ENCODE measurements at regions not wholly inside any gene's neighbourhood (a gene's known extent, or its start where the extent isn't known, plus 50 kb on each side); places are given as distances from the start of the nearest gene placed in this dataset.

DNA sequence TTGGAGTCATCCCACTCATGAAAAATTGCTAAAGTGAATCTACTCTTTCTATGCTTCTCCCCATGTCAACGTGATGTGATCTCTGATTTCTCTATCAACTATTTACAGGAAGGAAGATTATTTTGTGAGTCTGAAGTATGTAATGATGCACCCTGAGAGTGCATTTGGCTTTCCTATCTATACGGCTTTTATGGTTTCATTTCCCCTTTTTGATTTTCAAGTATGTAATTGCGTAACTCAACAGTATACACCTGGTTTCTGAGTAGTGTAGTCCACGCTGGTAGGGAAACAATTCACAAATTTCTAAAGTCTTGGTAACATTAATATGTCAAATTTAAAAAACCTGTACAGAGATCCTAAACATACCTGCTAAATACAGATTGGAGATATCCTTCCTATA, 194.7 kb upstream of the SEMA3A start:
- Histone ChIP-seq H3K27ac (ENCODE audit: low read length) (no peak overlapping the region), H3K4me2 (ENCODE audit: insufficient read depth, low read length) (no peak overlapping the region), H3K27me3 (ENCODE audit: insufficient read depth, low read length, poor library complexity) (no peaks in the 10 kb centered on the region), H3K79me2 (ENCODE audit: insufficient read depth, low read length) (no peaks in the 10 kb centered on the region), H3K4me1 (ENCODE audit: insufficient read depth, low read length) (no peaks in the 10 kb centered on the region), H3K4me3 (ENCODE audit: low read depth in 1 of 2, low read length in 2 of 2) (no peak overlapping the region), H3K36me3 (ENCODE audit: insufficient read depth, low read length) (no peaks in the 10 kb centered on the region), H2AFZ (ENCODE audit: low read depth, low read length) (no peak overlapping the region), H3K9me3 (ENCODE audit: insufficient read depth, low read length, severe bottlenecking) (no peaks in the 10 kb centered on the region), H4K20me1 (ENCODE audit: insufficient read depth, low read length) (no peaks in the 10 kb centered on the region), H3K9ac (ENCODE audit: low read depth, low read length) (no peak overlapping the region)
- ATAC-seq (ENCODE audit: insufficient read depth, low read depth) (no peak), DNase-seq (no peak)
- no peak for TF ChIP-seq EZH2 (IDR thresholded peaks at IDR 0.05; ENCODE audit: borderline replicate concordance, low read depth, low read length, severe bottlenecking)
- TF ChIP-seq, protein P1, sequence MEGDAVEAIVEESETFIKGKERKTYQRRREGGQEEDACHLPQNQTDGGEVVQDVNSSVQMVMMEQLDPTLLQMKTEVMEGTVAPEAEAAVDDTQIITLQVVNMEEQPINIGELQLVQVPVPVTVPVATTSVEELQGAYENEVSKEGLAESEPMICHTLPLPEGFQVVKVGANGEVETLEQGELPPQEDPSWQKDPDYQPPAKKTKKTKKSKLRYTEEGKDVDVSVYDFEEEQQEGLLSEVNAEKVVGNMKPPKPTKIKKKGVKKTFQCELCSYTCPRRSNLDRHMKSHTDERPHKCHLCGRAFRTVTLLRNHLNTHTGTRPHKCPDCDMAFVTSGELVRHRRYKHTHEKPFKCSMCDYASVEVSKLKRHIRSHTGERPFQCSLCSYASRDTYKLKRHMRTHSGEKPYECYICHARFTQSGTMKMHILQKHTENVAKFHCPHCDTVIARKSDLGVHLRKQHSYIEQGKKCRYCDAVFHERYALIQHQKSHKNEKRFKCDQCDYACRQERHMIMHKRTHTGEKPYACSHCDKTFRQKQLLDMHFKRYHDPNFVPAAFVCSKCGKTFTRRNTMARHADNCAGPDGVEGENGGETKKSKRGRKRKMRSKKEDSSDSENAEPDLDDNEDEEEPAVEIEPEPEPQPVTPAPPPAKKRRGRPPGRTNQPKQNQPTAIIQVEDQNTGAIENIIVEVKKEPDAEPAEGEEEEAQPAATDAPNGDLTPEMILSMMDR (IDR thresholded peaks at IDR 0.05; ENCODE audit: borderline replicate concordance, extremely low read depth, low read length, poor library complexity, severe bottlenecking), result no peak

DNA sequence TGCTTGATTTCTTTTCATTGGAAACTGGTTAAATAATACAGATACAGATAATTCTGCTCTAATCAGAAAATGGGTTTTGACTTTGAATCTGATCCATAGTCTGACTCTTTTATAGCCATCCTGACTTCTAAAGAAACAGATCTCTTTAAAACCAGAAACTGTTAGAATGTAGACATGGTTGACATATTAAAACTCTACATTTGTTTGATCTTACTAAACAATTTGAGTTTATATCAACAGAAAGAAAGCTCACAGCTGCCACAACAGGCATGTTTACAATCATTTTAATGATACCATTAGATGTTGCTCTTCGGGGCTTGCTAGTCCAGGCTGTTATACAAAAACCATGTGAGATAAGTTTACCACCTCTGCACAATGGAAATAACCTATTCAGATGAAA, 193.0 kb upstream of the SEMA3A start:
- H2AFZ ChIP-seq (ENCODE audit: low read depth, low read length), result no peak overlapping the region
- no peaks in the 10 kb centered on the region for H4K20me1 ChIP-seq (ENCODE audit: insufficient read depth, low read length)
- DNase-seq, result no peak
- H3K36me3 ChIP-seq (ENCODE audit: insufficient read depth, low read length), result no peaks in the 10 kb centered on the region
- ATAC-seq (ENCODE audit: insufficient read depth, low read depth), result no peak
- no peaks in the 10 kb centered on the region for H3K9me3 ChIP-seq (ENCODE audit: insufficient read depth, low read length, severe bottlenecking)
- no peaks in the 10 kb centered on the region for H3K79me2 ChIP-seq (ENCODE audit: insufficient read depth, low read length)
- TF ChIP-seq, protein P1 (IDR thresholded peaks at IDR 0.05; ENCODE audit: borderline replicate concordance, extremely low read depth, low read length, poor library complexity, severe bottlenecking), result no peak
- no peak for TF ChIP-seq EZH2 (IDR thresholded peaks at IDR 0.05; ENCODE audit: borderline replicate concordance, low read depth, low read length, severe bottlenecking)
- no peaks in the 10 kb centered on the region for H3K4me1 ChIP-seq (ENCODE audit: insufficient read depth, low read length)
- H3K9ac ChIP-seq (ENCODE audit: low read depth, low read length), result no peak overlapping the region
- H3K27me3 ChIP-seq (ENCODE audit: insufficient read depth, low read length, poor library complexity), result no peaks in the 10 kb centered on the region
- H3K27ac ChIP-seq (ENCODE audit: low read length), result no peak overlapping the region
- H3K4me3 ChIP-seq (ENCODE audit: low read depth in 1 of 2, low read length in 2 of 2), result no peak overlapping the region
- H3K4me2 ChIP-seq (ENCODE audit: insufficient read depth, low read length), result no peak overlapping the region

DNA sequence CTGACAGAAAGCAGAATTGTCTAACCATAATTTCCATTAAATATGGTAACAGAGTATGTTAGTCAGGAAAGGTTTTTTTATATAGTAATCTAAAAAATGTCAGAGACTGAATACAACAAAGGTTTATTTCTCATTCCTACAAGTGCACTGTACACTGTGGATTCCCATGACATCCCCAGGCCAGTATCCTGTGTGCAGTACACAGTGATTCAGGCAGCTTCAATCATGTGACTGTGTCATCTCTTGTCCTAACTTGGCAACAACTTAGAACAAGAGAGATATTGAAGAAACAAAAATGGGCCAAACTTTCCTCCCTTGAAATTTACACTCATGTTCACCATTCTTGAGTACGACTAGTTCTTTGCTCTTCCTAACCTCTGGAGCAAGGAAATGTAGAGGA, 189.8 kb upstream of the SEMA3A start:
- no peaks in the 10 kb centered on the region for H4K20me1 ChIP-seq (ENCODE audit: insufficient read depth, low read length)
- TF ChIP-seq, protein P1 (IDR thresholded peaks at IDR 0.05; ENCODE audit: borderline replicate concordance, extremely low read depth, low read length, poor library complexity, severe bottlenecking), result no peak
- no peak for TF ChIP-seq EZH2 (IDR thresholded peaks at IDR 0.05; ENCODE audit: borderline replicate concordance, low read depth, low read length, severe bottlenecking)
- no peak overlapping the region for H3K4me3 ChIP-seq (ENCODE audit: low read depth in 1 of 2, low read length in 2 of 2)
- no peaks in the 10 kb centered on the region for H3K36me3 ChIP-seq (ENCODE audit: insufficient read depth, low read length)
- ATAC-seq (ENCODE audit: insufficient read depth, low read depth) (no peak), DNase-seq (no peak)
- no peaks in the 10 kb centered on the region for H3K27me3 ChIP-seq (ENCODE audit: insufficient read depth, low read length, poor library complexity)
- H2AFZ ChIP-seq (ENCODE audit: low read depth, low read length), result no peak overlapping the region
- H3K9me3 ChIP-seq (ENCODE audit: insufficient read depth, low read length, severe bottlenecking), result no peaks in the 10 kb centered on the region
- H3K79me2 ChIP-seq (ENCODE audit: insufficient read depth, low read length), result no peaks in the 10 kb centered on the region
- H3K4me1 ChIP-seq (ENCODE audit: insufficient read depth, low read length), result no peaks in the 10 kb centered on the region
- H3K9ac ChIP-seq (ENCODE audit: low read depth, low read length), result no peak overlapping the region
- H3K4me2 ChIP-seq (ENCODE audit: insufficient read depth, low read length), result no peak overlapping the region
- H3K27ac ChIP-seq (ENCODE audit: low read length), result no peak overlapping the region

DNA sequence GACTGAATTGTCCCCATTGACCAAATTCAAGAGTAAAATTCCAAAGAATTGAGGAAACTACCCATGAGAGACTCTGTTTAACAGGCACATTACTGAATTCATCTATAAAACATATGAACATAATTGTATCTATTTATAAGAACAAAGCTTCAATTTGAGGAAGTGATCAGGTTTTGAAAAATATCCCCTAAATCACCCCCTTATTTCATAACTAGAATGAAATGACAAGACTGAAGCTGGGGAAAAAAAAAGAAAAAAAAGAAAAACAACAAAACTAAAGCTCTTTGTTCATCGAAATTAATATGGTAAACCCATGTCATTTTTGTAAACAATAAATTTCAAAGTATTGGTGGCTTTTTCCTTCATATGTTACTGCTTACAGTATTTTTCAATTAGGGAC, 184.9 kb upstream of the SEMA3A start:
- H4K20me1 ChIP-seq (ENCODE audit: insufficient read depth, low read length), result no peaks in the 10 kb centered on the region
- no peak for TF ChIP-seq EZH2 (IDR thresholded peaks at IDR 0.05; ENCODE audit: borderline replicate concordance, low read depth, low read length, severe bottlenecking)
- TF ChIP-seq, protein P1 (IDR thresholded peaks at IDR 0.05; ENCODE audit: borderline replicate concordance, extremely low read depth, low read length, poor library complexity, severe bottlenecking), result no peak
- H3K4me2 ChIP-seq (ENCODE audit: insufficient read depth, low read length), result no peak overlapping the region
- ATAC-seq (ENCODE audit: insufficient read depth, low read depth), result no peak
- H3K36me3 ChIP-seq (ENCODE audit: insufficient read depth, low read length), result no peaks in the 10 kb centered on the region
- H3K4me3 ChIP-seq (ENCODE audit: low read depth in 1 of 2, low read length in 2 of 2), result no peak overlapping the region
- no peaks in the 10 kb centered on the region for H3K79me2 ChIP-seq (ENCODE audit: insufficient read depth, low read length)
- H3K9me3 ChIP-seq (ENCODE audit: insufficient read depth, low read length, severe bottlenecking), result no peaks in the 10 kb centered on the region
- no peak overlapping the region for H3K27ac ChIP-seq (ENCODE audit: low read length)
- no peak overlapping the region for H3K9ac ChIP-seq (ENCODE audit: low read depth, low read length)
- no peaks in the 10 kb centered on the region for H3K27me3 ChIP-seq (ENCODE audit: insufficient read depth, low read length, poor library complexity)
- DNase-seq, result no peak
- H3K4me1 ChIP-seq (ENCODE audit: insufficient read depth, low read length), result no peaks in the 10 kb centered on the region
- H2AFZ ChIP-seq (ENCODE audit: low read depth, low read length), result no peak overlapping the region

Measured in DND-41 (cell line).